ENCODE measurements at regions not wholly inside any gene's neighbourhood (a gene's known extent, or its start where the extent isn't known, plus 50 kb on each side); places are given as distances from the start of the nearest gene placed in this dataset.
"Not testable (repeated sequence)": the region's sequence is repeated elsewhere in the genome, so short reads cannot be mapped to it uniquely, and the experiment has no call there.

- DNase-seq, result no peak
- Mint-ChIP-seq H3K4me1 (ENCODE audit: low read depth, unreplicated experiment) (no peaks in the 10 kb centered on the region), H3K9me3 (ENCODE audit: unreplicated experiment) (peaks cover 2% of the 10 kb centered on the region), H3K4me3 (ENCODE audit: unreplicated experiment) (no peak overlapping the region), H3K27ac (ENCODE audit: unreplicated experiment) (no peak overlapping the region), H3K27me3 (ENCODE audit: unreplicated experiment) (peaks cover 3% of the 10 kb centered on the region), H3K36me3 (ENCODE audit: unreplicated experiment) (no peaks in the 10 kb centered on the region)
- no peak for TF ChIP-seq CTCF (IDR thresholded peaks at IDR 0.05; ENCODE audit: partially characterized antibody, unreplicated experiment)
Measured at GRCh38 chr17:21602176-21602575, 90.1 kb upstream of the KCNJ18 start.

- H3K27me3 Mint-ChIP-seq (ENCODE audit: unreplicated experiment); H3K4me1 Mint-ChIP-seq (ENCODE audit: low read depth, unreplicated experiment): not testable (repeated sequence)
Measured at GRCh38 chr17:21603292-21603691, 89.0 kb upstream of the KCNJ18 start.

GRCh38 chr17:21611443-21611842, 80.9 kb upstream of the KCNJ18 start:
- not testable (repeated sequence) for H3K27ac Mint-ChIP-seq (ENCODE audit: unreplicated experiment); DNase-seq; H3K9me3 Mint-ChIP-seq (ENCODE audit: unreplicated experiment); H3K36me3 Mint-ChIP-seq (ENCODE audit: unreplicated experiment); H3K27me3 Mint-ChIP-seq (ENCODE audit: unreplicated experiment); H3K4me3 Mint-ChIP-seq (ENCODE audit: unreplicated experiment); H3K4me1 Mint-ChIP-seq (ENCODE audit: low read depth, unreplicated experiment)

More at GRCh38 chr17:21603292-21603691, 89.0 kb upstream of the KCNJ18 start:
- DNase-seq; H3K4me3 Mint-ChIP-seq (ENCODE audit: unreplicated experiment); H3K9me3 Mint-ChIP-seq (ENCODE audit: unreplicated experiment); H3K36me3 Mint-ChIP-seq (ENCODE audit: unreplicated experiment); H3K27ac Mint-ChIP-seq (ENCODE audit: unreplicated experiment): not testable (repeated sequence)

GRCh38 chr17:21612123-21613070, 79.9 kb upstream of the KCNJ18 start:
- H3K27me3 Mint-ChIP-seq (ENCODE audit: unreplicated experiment); H3K9me3 Mint-ChIP-seq (ENCODE audit: unreplicated experiment); H3K36me3 Mint-ChIP-seq (ENCODE audit: unreplicated experiment); H3K4me1 Mint-ChIP-seq (ENCODE audit: low read depth, unreplicated experiment); DNase-seq; H3K4me3 Mint-ChIP-seq (ENCODE audit: unreplicated experiment): not testable (repeated sequence)
- H3K27ac Mint-ChIP-seq (ENCODE audit: unreplicated experiment), result peak overlapping the region; percentile 55

GRCh38 chr17:21613071-21613429, 79.3 kb upstream of the KCNJ18 start:
- H3K27ac Mint-ChIP-seq (ENCODE audit: unreplicated experiment), result no peak overlapping the region
- no peak for TF ChIP-seq CTCF (IDR thresholded peaks at IDR 0.05; ENCODE audit: partially characterized antibody, unreplicated experiment)
- peaks cover 3% of the 10 kb centered on the region for H3K36me3 Mint-ChIP-seq (ENCODE audit: unreplicated experiment)
- peaks cover 3% of the 10 kb centered on the region for H3K27me3 Mint-ChIP-seq (ENCODE audit: unreplicated experiment)
- DNase-seq, result no peak
- H3K9me3 Mint-ChIP-seq (ENCODE audit: unreplicated experiment), result peaks cover 8% of the 10 kb centered on the region
- H3K4me1 Mint-ChIP-seq (ENCODE audit: low read depth, unreplicated experiment), result no peaks in the 10 kb centered on the region
- H3K4me3 Mint-ChIP-seq (ENCODE audit: unreplicated experiment), result no peak overlapping the region

GRCh38 chr17:21626987-21627386, 65.3 kb upstream of the KCNJ18 start:
- not testable (repeated sequence) for H3K4me3 Mint-ChIP-seq (ENCODE audit: unreplicated experiment)

More at GRCh38 chr17:21626987-21627386, 65.3 kb upstream of the KCNJ18 start:
- H3K36me3 Mint-ChIP-seq (ENCODE audit: unreplicated experiment); H3K9me3 Mint-ChIP-seq (ENCODE audit: unreplicated experiment); H3K27ac Mint-ChIP-seq (ENCODE audit: unreplicated experiment); H3K4me1 Mint-ChIP-seq (ENCODE audit: low read depth, unreplicated experiment); H3K27me3 Mint-ChIP-seq (ENCODE audit: unreplicated experiment); DNase-seq: not testable (repeated sequence)

Measured in glutamatergic neuron (in vitro differentiated cells).